Esophagus squamous epithelium (tissue), 4 donors: ENCODE measurements at regions not wholly inside any gene's neighbourhood (a gene's known extent, or its start where the extent isn't known, plus 50 kb on each side); places are given as distances from the start of the nearest gene placed in this dataset.

Source experiments
- POLR2A ChIP-seq, 4 donors: fragments of 450-650 bp; IDR thresholded peaks; one replicate each; pipeline ENCODE4 v1.6.1; 2017; ENCODE audit warnings: antibody characterized with exemption in 4 of 4, mild to moderate bottlenecking in 4 of 4, moderate library complexity in 3 of 4
- TF ChIP-seq, protein P1 (sequence below), 6 experiments: fragments of 450-650 bp in 4 of 6; fragments of 200-600 bp in 2 of 6; sonication (generic) in 2 of 6; IDR thresholded peaks; one replicate each; pipeline ENCODE4 v1.5.1; 2016 to 2019; ENCODE audit warnings: antibody characterized with exemption in 6 of 6, mild to moderate bottlenecking in 4 of 6, moderate library complexity in 4 of 6

- TF ChIP-seq, protein P1, sequence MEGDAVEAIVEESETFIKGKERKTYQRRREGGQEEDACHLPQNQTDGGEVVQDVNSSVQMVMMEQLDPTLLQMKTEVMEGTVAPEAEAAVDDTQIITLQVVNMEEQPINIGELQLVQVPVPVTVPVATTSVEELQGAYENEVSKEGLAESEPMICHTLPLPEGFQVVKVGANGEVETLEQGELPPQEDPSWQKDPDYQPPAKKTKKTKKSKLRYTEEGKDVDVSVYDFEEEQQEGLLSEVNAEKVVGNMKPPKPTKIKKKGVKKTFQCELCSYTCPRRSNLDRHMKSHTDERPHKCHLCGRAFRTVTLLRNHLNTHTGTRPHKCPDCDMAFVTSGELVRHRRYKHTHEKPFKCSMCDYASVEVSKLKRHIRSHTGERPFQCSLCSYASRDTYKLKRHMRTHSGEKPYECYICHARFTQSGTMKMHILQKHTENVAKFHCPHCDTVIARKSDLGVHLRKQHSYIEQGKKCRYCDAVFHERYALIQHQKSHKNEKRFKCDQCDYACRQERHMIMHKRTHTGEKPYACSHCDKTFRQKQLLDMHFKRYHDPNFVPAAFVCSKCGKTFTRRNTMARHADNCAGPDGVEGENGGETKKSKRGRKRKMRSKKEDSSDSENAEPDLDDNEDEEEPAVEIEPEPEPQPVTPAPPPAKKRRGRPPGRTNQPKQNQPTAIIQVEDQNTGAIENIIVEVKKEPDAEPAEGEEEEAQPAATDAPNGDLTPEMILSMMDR (IDR thresholded peaks at IDR 0.05): no peak
- no peak for TF ChIP-seq POLR2A (IDR thresholded peaks at IDR 0.05)
Observed at GRCh38 chr1:233490488-233490887, 123.4 kb upstream of the KCNK1 start.
